ENCODE measurements at regions not wholly inside any gene's neighbourhood (a gene's known extent, or its start where the extent isn't known, plus 50 kb on each side); places are given as distances from the start of the nearest gene placed in this dataset.
"Not testable (repeated sequence)": the region's sequence is repeated elsewhere in the genome, so short reads cannot be mapped to it uniquely, and the experiment has no call there.

DNA sequence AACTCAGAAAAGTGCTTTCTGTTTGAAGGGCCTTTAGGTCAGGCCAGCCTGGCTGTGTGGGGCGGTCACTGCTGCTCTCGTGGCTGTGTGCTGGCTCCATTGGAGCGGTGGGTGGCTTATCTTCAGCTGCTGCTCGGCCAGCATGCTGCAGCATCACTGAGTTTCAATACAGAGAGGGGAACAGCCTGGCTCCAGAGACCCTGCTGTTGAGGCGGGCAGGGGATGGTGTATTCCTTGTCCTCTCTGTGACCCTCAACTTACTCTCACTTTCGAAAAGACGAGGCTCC is 248.5 kb upstream of the ONECUT1 start:
- DNase-seq (ENCODE audit: low read depth in 3 of 3, low spot score in 1 of 3), result no peak

DNA sequence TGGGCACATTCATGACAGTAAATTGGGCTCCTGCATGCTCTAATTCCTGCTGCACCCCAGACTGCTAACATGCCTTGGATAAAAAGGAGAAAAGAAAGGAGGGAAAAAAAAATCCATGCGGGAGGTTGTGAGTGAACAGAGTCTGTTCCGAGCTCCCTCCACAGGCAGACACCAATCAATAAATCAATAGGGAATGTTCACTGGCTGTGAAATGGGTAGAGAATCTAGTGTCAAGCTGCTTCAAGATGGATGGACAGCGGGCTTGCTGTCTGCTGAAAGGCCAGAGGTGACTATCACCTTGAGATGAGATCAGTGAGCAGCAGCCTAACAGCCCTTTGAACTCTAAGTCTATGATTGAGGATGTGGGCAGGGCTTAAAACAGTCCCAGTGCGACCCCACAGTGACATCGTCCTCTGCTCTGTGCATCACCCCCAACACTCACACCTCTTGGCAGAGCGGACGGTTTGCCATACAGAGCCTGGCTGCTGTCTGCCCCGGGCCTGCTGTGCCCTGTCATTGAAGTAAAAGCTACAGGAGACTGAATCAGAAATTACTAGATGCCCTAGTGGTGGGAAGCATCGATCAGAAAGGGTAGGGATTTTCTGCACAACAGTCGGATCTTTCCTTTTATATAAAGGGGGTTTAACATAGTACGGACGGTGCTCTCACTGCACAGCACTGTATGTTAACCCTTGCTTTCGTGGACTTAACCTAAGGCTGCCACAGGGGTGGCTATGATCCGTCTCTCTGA is 247.9 kb upstream of the ONECUT1 start:
- DNase-seq (ENCODE audit: low read depth in 3 of 3, low spot score in 1 of 3), result no peak

DNA sequence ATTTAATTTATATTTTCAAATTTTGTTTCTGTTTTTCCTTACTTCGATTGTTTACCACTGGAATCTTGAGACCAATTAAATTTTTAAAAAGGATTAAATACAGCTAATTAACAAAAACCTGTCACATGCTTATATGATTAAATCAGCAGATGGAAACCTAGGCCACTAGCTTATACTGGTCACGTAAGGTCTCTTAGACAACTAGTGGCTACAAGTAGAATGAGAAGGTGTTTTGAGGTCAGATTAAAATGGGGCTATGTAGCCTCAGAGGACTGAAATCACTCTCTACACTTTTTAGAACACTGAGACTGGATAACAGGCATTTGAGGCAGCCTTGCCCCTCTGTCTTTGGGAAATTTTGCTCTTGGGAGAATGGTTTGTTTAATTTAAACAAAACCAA is 246.5 kb upstream of the ONECUT1 start:
- DNase-seq (ENCODE audit: low read depth in 3 of 3, low spot score in 1 of 3), result no peak

DNA sequence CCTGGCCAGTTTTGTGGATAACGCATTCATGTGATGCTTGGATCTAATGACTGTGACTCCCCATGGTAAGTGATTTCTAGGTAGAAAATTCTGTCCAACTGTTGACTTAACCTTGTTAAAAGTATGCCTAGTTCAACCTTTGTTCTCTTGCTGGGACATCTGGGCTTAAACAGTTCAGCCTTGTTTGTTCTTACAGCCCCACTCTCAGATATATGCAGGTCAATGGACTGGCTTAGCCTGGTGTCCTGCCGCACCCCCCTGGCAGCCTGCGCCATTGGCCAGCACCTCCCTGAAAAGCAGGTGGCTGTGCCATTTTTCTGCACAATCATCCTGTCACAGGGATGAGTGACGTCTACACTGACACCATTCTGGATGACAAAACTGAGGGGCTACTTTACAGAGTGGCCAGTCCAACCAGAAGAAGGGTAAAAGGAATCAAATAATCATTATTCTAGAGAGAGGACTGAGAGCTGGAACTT is 244.7 kb upstream of the ONECUT1 start:
- DNase-seq (ENCODE audit: low read depth in 3 of 3, low spot score in 1 of 3), result no peak

DNA sequence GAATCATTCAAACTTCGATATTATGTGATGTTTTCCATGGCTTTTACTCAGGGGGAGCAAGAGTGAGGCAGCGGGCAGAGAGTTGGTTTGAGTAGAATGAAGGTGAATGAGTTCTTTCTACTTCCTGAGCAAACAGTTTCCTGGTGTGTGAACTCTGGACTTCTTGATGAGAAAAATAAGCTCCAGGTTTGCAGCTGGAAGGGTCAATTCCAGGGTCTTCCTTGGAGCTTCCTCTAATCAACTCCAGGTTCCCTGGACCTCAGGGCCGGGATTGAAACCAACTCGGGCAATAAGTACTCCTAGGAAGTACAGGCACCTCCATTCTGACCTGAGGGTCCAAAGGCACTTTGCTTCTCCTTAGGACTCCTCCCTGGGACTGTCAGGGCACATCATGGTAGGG is 243.6 kb upstream of the ONECUT1 start:
- DNase-seq (ENCODE audit: low read depth in 3 of 3, low spot score in 1 of 3), result no peak

DNA sequence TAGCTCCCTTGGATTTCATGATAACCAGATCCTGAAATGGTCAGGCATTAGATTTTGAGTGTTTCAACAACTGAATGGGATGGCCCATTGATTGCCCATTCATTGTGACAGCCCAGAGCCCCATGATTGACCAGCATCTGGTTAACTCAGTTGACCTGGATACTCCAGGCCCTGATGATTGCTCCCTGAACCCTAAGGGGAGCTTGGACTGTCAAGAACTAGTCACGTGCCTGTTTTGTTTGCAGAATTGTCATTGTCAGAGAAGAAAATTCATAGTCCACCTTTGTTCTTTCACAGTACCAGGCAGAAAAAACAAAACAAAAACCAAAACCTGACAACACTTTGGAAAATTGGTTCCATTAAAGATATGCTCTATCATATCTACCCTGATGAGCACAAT is 241.3 kb upstream of the ONECUT1 start:
- DNase-seq (ENCODE audit: low read depth in 3 of 3, low spot score in 1 of 3), result no peak

DNA sequence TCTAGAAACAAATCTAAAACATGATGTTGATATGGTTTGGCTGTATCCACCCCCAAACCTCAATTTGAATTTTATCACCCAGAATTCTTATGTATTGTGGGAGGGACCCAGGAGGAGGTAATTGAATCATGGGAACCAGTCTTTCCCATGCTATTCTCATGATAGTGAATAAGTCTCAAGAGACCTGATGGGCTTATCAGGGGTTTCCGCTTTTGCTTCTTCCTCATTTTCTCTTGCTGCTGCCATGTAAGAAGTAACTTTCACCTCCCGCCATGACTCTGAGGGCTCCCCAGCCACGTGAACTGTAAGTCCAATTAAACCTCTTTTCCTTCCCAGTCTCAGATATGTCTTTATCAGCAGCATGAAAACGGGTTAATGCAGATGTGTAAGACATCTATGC is 232.7 kb upstream of the ONECUT1 start:
- DNase-seq (ENCODE audit: low read depth in 3 of 3, low spot score in 1 of 3), result no peak

DNA sequence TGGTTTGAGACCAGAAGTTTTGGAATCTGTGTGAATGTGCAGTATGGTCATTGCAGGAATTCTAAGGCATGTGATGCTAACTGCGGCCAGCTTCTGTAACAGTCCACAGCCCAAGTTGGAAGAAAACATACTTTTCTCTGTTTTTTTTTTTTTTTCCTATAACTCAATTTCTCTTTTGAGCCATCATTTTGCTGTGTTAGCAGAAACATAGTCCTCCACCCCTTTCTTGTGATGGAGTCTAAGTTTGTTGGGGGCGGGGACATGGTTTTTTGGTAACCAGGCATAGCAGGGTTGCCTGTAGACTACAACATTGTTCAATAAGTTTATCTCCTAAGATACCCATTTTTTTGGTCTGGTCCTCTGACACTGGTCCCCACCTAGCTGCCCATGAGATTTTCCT is 223.2 kb upstream of the ONECUT1 start:
- DNase-seq (ENCODE audit: low read depth in 3 of 3, low spot score in 1 of 3), result no peak

DNA sequence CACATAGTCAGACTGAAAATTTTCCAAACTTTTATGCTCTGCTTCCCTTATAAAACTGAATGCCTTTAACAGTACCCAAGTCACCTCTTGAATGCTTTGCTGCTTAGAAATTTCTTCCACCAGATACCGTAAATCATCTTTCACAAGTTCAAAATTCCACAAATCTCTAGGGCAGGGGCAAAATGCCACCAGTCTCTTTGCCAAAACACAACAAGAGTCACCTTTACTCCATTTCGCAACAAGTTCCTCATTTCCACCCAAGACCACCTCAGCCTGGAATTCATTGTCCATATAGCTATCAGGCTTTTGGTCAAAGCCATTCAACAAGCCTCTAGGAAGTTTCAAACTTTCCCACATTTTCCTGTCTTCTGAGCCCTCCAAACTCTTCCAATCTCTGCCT is 221.6 kb upstream of the ONECUT1 start:
- DNase-seq (ENCODE audit: low read depth in 3 of 3, low spot score in 1 of 3), result not testable (repeated sequence)

DNA sequence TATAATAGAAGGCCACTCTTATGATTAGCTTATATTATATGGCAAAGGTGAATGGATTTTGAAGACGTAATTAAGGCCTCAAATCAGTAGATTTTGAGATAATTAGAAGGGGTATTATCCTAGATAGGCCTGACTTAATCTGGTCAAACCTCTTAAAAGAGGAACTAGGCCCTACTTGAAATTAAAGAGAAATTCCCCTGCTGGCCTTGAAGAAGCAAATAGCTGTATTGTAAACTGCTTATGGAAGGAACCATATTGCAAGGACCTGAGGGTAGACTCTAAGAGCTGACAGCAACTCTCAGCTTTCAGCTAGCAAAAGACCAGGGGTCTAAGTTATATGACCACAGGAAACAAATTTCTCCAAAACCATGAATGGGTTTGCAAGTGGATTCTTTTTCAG is 219.0 kb upstream of the ONECUT1 start:
- DNase-seq (ENCODE audit: low read depth in 3 of 3, low spot score in 1 of 3), result no peak

DNA sequence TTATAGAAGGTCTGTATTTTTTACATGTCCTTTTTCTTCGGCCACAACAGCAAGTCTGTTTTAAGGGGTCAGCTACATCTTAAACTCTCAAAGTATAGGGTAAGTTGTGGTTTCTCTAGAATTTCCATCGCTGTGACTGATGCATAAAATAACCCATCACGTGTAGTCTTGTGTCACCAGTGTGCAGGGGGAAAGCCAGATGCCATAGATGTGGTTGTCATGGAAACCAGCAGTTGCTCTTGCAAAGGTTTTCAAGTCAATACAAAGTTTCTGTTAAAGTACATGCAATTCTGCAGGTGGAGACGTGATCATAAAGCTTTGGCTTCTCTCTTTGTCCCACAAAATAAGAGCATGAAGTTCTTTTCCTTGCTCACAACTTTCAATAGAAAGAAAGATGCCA is 210.3 kb upstream of the ONECUT1 start:
- no peak for DNase-seq (ENCODE audit: low read depth in 3 of 3, low spot score in 1 of 3)

DNA sequence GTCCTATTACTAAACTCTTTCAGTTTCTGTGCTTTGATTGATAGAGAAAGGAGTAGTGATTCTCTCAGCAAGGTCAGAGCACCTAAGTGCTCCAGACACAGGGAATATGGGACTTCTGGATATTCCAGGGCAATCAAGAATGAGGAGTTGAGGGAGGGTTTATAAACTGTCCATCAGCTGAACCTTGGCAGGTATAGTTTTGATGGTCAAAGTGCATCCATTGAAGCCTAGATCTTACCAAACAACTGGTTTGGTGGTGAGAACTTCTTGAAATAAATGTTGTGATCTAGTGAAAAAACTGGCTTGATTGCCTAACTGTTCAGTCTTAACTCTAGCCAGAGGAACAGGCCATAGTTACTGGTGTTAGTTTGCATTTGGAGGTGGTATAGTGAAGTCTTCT is 207.0 kb upstream of the ONECUT1 start:
- no peak for DNase-seq (ENCODE audit: low read depth in 3 of 3, low spot score in 1 of 3)

DNA sequence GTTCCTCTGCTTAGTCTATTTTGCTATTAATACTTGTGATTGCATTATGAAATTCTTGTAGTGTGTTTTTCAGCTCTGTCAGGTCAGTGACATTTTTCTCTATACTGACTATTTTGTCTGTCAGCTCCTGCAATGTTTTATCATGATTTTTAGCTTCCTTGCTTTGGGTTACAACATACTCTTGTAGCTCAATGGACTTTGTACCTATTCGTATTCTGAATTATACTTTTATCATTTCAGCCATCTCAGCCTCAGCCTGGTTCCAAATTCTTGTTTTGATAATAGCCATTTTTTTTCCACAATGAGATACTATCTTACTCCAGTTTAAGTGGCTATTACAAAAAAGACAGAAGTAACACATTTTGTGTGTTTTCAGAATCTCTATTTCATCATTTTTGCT is 204.2 kb upstream of the ONECUT1 start:
- DNase-seq (ENCODE audit: low read depth in 3 of 3, low spot score in 1 of 3), result no peak

DNA sequence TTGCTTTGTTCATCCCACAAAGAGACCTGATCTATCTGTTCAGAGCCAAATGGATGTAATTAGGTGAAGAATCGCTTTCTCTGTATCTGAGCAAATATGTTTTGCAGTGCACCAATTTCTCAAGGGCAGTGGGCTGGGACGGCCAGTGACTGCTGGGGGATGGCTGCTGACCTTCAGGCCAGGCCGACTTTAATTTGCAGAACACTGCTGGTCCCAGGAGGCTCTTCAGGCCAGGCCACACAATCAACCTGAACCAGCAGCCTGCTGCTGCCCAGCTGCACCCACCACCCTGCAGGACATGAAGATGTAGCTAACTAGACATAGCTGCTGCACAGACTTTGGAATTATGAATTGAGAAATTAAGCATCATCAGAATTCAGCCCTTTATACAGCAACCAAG is 194.4 kb upstream of the ONECUT1 start:
- DNase-seq (ENCODE audit: low read depth in 3 of 3, low spot score in 1 of 3), result no peak

DNA sequence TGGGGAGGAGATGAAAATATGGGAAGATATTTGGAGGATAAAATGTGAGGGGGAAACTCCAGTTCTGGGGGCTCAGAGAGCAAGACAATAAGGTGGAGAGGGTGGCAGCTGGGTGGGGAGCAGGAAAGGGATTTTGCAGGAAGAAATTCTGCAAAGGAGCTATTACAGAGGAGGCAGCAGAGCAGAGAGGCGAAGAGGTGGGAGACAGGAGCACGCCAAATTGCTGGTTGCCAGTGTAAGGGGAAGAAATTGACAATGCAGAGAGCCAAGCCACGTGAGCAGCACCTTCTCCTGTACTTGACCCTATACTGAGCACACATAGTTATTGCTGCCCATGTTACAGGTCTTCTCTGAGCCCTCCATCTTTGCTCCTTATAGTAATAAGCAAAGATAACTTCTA is 190.3 kb upstream of the ONECUT1 start:
- DNase-seq (ENCODE audit: low read depth in 3 of 3, low spot score in 1 of 3), result no peak

DNA sequence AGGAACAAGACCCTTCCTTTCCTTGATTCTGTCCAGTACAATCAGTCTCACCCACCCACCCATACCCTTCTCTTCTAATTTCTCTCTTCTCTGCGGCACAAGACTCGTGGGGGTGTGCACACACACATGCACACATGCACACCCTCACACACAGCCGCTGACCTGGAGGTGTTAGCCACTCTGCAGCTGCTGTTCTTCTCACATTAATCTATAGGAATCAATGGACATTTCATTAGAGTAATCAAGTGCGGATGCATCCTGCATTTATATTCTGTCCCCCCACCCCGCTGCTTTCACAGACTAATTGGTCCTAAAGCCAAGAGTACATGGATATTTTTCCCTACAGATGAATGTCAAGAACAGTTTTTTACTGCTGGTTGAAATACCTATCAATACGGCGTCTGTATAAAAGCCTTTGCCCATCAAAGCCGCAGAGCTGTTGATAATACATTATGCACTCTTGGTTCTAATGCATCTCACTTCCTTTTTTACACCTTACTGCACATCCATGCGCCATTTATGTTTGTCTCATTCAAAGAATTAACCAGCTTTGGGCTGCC is 186.5 kb upstream of the ONECUT1 start:
- DNase-seq (ENCODE audit: low read depth in 3 of 3, low spot score in 1 of 3), result no peak

DNA sequence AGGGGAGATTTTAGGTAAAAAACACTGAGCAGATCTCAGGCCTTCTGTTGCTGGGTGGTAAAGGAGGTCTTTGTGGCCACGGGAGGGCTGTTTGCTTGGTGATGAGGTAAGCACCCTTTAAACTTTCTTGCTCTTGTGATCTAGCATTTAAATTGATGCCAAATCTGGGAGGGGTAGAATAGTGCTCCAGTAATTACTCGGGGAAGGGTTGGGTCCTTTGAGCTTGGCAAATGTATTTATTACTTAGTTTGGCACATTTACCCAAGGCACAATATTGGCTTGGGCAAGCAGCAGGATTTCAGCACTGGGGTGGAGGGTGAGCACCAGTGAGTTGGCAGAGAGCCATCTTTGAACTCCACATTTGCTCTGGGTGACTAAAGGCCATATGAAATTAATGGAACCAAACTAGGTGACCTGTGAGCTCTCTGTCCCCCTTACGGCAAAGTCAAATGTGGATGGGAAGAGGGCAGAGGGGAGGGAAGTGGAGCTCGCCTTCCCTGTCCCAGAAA is 185.9 kb upstream of the ONECUT1 start:
- DNase-seq (ENCODE audit: low read depth in 3 of 3, low spot score in 1 of 3), result no peak

DNA sequence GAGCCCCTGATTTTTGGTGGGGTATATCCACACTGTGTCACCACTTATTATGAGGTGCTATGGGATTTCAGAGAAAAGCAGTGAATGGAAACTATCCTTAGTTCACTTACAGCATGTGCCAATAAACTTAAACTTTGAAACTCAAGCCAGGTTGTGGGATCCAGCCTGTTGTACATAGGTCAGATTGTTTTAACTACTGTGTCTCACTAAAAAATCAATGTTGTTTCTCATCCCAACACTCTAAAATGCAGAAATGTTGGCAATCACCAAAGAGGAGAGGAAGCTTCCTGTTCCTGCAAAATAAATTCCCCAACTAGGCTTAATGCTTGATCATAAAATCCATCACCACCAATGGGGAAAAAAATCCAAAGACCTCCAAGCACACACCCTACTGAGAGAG is 173.7 kb upstream of the ONECUT1 start:
- DNase-seq (ENCODE audit: low read depth in 3 of 3, low spot score in 1 of 3), result no peak

DNA sequence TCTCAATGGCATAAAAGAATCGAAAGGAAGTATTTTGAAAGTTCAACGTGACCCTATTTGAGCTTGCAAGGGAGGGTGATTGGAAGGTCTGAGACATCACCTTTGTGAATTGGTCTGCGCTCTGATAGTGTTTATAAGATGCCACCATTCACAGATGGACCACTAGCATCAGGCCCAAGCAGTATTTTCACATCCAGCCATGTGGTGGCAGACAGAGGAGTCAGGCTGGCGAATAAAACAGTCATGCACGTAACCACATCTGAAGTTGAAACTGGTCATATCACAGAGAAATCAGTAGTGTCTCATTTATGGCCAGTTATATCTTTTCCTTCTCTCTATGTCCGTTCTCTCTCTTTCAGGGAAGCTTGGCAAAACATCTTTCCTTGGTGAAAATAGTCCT is 170.1 kb upstream of the ONECUT1 start:
- no peak for DNase-seq (ENCODE audit: low read depth in 3 of 3, low spot score in 1 of 3)

DNA sequence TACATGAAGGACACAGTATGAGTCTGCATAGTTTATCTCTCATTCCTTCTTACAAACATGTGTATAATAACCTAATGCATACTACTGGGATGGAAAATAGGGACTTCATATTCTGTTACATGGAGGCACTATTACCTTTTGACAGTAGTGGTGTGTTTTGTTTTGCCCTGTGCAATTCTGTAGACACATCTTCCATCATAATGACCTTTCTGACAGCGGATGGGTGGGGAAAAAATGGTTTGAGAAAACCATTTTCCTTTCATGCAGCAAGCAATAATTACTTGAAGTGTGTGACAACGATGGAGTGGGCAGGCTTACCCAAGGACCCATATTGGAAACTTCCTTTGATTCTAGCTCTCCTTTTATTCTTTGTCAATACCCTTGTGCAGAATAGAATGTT is 153.6 kb upstream of the ONECUT1 start:
- no peak for DNase-seq (ENCODE audit: low read depth in 3 of 3, low spot score in 1 of 3)

DNA sequence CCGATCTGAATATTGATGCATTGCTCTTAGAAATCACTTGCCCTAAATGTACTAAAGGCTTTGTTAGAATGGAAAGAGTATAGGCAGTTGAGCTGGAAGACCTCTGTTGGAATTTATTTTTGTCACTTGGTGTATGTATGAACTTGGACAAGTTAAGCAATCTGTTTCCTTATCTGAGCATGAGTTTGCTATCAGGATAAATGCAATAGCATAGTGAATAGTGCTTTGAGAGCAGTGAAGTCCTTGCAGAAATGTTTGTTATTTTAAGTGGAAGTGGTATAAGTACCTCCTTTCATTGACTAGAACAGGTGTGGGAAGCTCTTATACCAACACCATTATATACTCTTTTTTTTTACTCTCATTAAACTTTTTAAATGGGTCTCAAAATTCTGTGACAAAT is 146.4 kb upstream of the ONECUT1 start:
- no peak for DNase-seq (ENCODE audit: low read depth in 3 of 3, low spot score in 1 of 3)

DNA sequence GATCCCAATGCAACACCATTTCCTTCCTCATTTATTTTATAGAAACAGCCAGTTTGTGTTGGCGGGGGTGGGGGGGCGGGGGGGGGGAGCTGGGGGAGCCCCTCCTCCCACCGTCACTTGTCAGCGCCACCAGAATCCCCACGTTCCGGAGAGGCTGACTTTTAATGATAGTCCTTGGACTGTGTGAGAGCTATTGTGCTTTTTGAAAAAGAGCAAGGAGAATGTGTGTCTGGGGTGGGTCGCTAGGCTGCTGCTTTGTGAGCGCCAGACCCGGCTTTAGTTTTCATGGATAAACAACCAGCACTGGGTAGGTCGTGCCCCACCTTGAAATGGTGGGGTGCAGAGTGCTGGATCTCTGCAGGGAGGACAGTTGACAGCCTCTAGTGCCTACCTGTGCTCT is 135.0 kb upstream of the ONECUT1 start:
- no peak for DNase-seq (ENCODE audit: low read depth in 3 of 3, low spot score in 1 of 3)

DNA sequence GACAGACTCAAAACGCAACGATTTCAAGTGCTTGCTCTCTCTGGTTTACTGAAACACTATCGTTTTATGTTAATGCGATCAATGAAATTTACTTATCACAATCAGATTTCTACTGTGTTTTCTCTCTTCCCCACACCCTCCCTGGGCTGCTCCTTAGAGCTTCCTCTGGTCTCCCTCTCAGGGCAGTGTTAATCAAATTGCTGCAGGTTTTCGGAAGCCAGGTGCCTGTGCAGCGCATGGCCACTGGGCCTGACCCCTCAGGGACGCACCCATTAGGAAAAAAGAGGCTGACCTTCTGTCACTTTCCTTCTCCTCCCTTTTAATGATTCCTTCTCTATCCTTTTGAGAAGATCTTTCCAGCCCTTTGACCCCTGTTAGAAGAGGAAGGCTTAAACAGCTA is 134.5 kb upstream of the ONECUT1 start:
- no peak for DNase-seq (ENCODE audit: low read depth in 3 of 3, low spot score in 1 of 3)
